Esophagus squamous epithelium (tissue), 5 donors: ENCODE measurements at regions not wholly inside any gene's neighbourhood (a gene's known extent, or its start where the extent isn't known, plus 50 kb on each side); places are given as distances from the start of the nearest gene placed in this dataset.

ENCODE experiments used
- DNase-seq: peaks from one replicate; lab custom pipeline; 2025; lab: John Stamatoyannopoulos, UW
- H3K27ac ChIP-seq, 4 donors: fragments of 200-600 bp; sonication (generic); one replicate each; pipeline ENCODE4 v1.5.1; 2016 to 2019; ENCODE audit warnings: mild to moderate bottlenecking in 1 of 4
- H3K27me3 ChIP-seq, 4 donors: fragments of 200-600 bp; sonication (generic); 1 replicate in 3 of 4; 2 replicates in 1 of 4; pipeline versions ENCODE4 v1.5.1 to v1.6.0; 2017 to 2021; ENCODE audit warnings: antibody characterized with exemption in 1 of 4
- H3K36me3 ChIP-seq, 3 donors: fragments of 200-600 bp; sonication (generic); one replicate each; pipeline ENCODE4 v1.5.1; 2016 to 2019
- H3K4me1 ChIP-seq, 3 donors: fragments of 200-600 bp; sonication (generic); one replicate each; pipeline ENCODE4 v1.5.1; 2017 to 2019
- H3K4me3 ChIP-seq, 4 donors: fragments of 200-600 bp; sonication (generic); 1 replicate in 3 of 4; 2 replicates in 1 of 4; pipeline ENCODE4 v1.5.1; 2016 to 2019; ENCODE audit warnings: mild to moderate bottlenecking in 2 of 4, moderate library complexity in 1 of 4
- H3K9me3 ChIP-seq, 3 donors: fragments of 200-600 bp; sonication (generic); one replicate each; pipeline ENCODE4 v1.5.1; 2016 to 2019
- CTCF ChIP-seq, 6 experiments: fragments of 450-650 bp in 4 of 6; fragments of 200-600 bp in 2 of 6; sonication (generic) in 2 of 6; IDR thresholded peaks; one replicate each; pipeline ENCODE4 v1.5.1; 2016 to 2019; ENCODE audit warnings: antibody characterized with exemption in 6 of 6, mild to moderate bottlenecking in 4 of 6, moderate library complexity in 4 of 6
- POLR2A ChIP-seq, 4 donors: fragments of 450-650 bp; IDR thresholded peaks; one replicate each; pipeline ENCODE4 v1.6.1; 2017; ENCODE audit warnings: antibody characterized with exemption in 4 of 4, mild to moderate bottlenecking in 4 of 4, moderate library complexity in 3 of 4
- WGBS, 2 donors: methylation state at CpG; one replicate each; pipeline ENCODE4 v1.1.5; 2018; 5-methylcytosine and 5-hydroxymethylcytosine counted together
- intact Hi-C: fragments of 100-400 bp; cut with DNase I; formaldehyde crosslinking; loops from one replicate; pipeline ENCODE4 v1.15.0; 2022
- donor health status: DM: yes; HTN: yes; CAD: no.

- TF ChIP-seq CTCF (IDR thresholded peaks at IDR 0.05), result no peak
- TF ChIP-seq POLR2A (IDR thresholded peaks at IDR 0.05), result no peak
- DNase-seq, result no peak
- no peaks in the 10 kb centered on the region for H3K4me1 ChIP-seq
- H3K27me3 ChIP-seq, result no peaks in the 10 kb centered on the region
- H3K27ac ChIP-seq, result no peak overlapping the region
- no peaks in the 10 kb centered on the region for H3K9me3 ChIP-seq
- H3K36me3 ChIP-seq, result no peaks in the 10 kb centered on the region
- intact Hi-C loops, result no loop called here
- H3K4me3 ChIP-seq, result no peak overlapping the region
- 40 to 44% methylated on average over 1 of the region's 1 CpG for WGBS, 2 donors
Measured at GRCh38 chr6:80769106-80769505, 662.6 kb downstream of the BCKDHB start.

GRCh38 chr6:80767808-80768207 lies 661.3 kb downstream of the BCKDHB start:
- 34 to 55% methylated on average over 2 of the region's 2 CpGs for WGBS, 2 donors
- Histone ChIP-seq H3K4me3 (no peak overlapping the region), H3K36me3 (no peaks in the 10 kb centered on the region), H3K27me3 (no peaks in the 10 kb centered on the region), H3K27ac (no peak overlapping the region), H3K4me1 (no peaks in the 10 kb centered on the region), H3K9me3 (no peaks in the 10 kb centered on the region)
- DNase-seq, result no peak
- TF ChIP-seq POLR2A (IDR thresholded peaks at IDR 0.05) (no peak), CTCF (IDR thresholded peaks at IDR 0.05) (no peak)
- intact Hi-C loops, result no loop called here

GRCh38 chr6:80744213-80744612 lies 637.7 kb downstream of the BCKDHB start:
- DNase-seq, result no peak
- no peak for TF ChIP-seq CTCF (IDR thresholded peaks at IDR 0.05)
- TF ChIP-seq POLR2A (IDR thresholded peaks at IDR 0.05), result no peak
- no peak overlapping the region for H3K4me3 ChIP-seq
- no peaks in the 10 kb centered on the region for H3K36me3 ChIP-seq
- no peaks in the 10 kb centered on the region for H3K27me3 ChIP-seq
- intact Hi-C loops, result no loop called here
- no peaks in the 10 kb centered on the region for H3K4me1 ChIP-seq
- H3K9me3 ChIP-seq, result peaks cover 0 to 4% (median 0%) of the 10 kb centered on the region in 3 donors
- no peak overlapping the region for H3K27ac ChIP-seq

- Histone ChIP-seq H3K9me3 (peaks cover 0 to 4% (median 0%) of the 10 kb centered on the region in 3 donors), H3K4me3 (no peak overlapping the region), H3K4me1 (no peaks in the 10 kb centered on the region), H3K27me3 (no peaks in the 10 kb centered on the region), H3K36me3 (no peaks in the 10 kb centered on the region), H3K27ac (no peak overlapping the region)
- 31% methylated on average over 2 of the region's 2 CpGs for WGBS, 2 donors
- TF ChIP-seq POLR2A (IDR thresholded peaks at IDR 0.05) (no peak), CTCF (IDR thresholded peaks at IDR 0.05) (no peak)
- DNase-seq, result no peak
- intact Hi-C loops, result no loop called here
Measured at GRCh38 chr6:80742481-80742880, 636.0 kb downstream of the BCKDHB start.

- Histone ChIP-seq H3K27me3 (no peaks in the 10 kb centered on the region), H3K4me3 (no peak overlapping the region), H3K27ac (no peak overlapping the region), H3K9me3 (no peaks in the 10 kb centered on the region), H3K4me1 (no peaks in the 10 kb centered on the region), H3K36me3 (no peaks in the 10 kb centered on the region)
- intact Hi-C loops, result no loop called here
- WGBS, 2 donors, result 20 to 43% methylated on average over 2 of the region's 2 CpGs
- no peak for TF ChIP-seq CTCF (IDR thresholded peaks at IDR 0.05)
- no peak for TF ChIP-seq POLR2A (IDR thresholded peaks at IDR 0.05)
- no peak for DNase-seq
Measured at GRCh38 chr6:80733641-80734040, 627.2 kb downstream of the BCKDHB start.
